GM10248 (cell line): ENCODE measurements at regions not wholly inside any gene's neighbourhood (a gene's known extent, or its start where the extent isn't known, plus 50 kb on each side); places are given as distances from the start of the nearest gene placed in this dataset.

Experiments
- CTCF ChIA-PET: fragments of 300-600 bp; sonication (Branson Sonifier 250); formaldehyde crosslinking; extraction: SDS; loops from one replicate; lab custom pipeline; 2021; ENCODE audit warnings: antibody characterized with exemption; lab: Yijun Ruan, JAX
- POLR2A ChIA-PET: fragments of 350-650 bp; sonication (Branson Sonifier 250); formaldehyde crosslinking; extraction: SDS; loops from one replicate; lab custom pipeline; 2020; ENCODE audit warnings: antibody characterized with exemption; lab: Yijun Ruan, JAX
- DNase-seq: peaks from one replicate; pipeline ENCODE4 v3.0.0; 2012; ENCODE audit errors: extremely low spot score
- CTCF ChIP-seq: IDR thresholded peaks from 2 replicates; pipeline ENCODE4 v1.5.1; 2012; ENCODE audit warnings: mild to moderate bottlenecking, low read depth; ENCODE audit errors: extremely low read depth, missing control alignments, control extremely low read depth

GRCh38 chr10:105615715-105616365 is 974.8 kb downstream of the SORCS3 start:
- ChIA-PET CTCF (no interaction called here), POLR2A (no interaction called here)
- no peak for DNase-seq
- no peak for TF ChIP-seq CTCF

- DNase-seq, result no peak
- TF ChIP-seq CTCF, result no peak
- ChIA-PET CTCF (no interaction called here), POLR2A (no interaction called here)
Measured at GRCh38 chr10:105611244-105611798, 970.2 kb downstream of the SORCS3 start.

GRCh38 chr10:105609451-105609850 is 968.4 kb downstream of the SORCS3 start:
- no peak for DNase-seq
- no peak for TF ChIP-seq CTCF
- CTCF ChIA-PET, result no interaction called here
- POLR2A ChIA-PET, result no interaction called here

GRCh38 chr10:105605918-105606317 is 964.8 kb downstream of the SORCS3 start:
- ChIA-PET POLR2A (no interaction called here), CTCF (no interaction called here)
- no peak for TF ChIP-seq CTCF
- DNase-seq, result no peak

GRCh38 chr10:105605104-105605503 is 964.0 kb downstream of the SORCS3 start:
- CTCF ChIA-PET, result no interaction called here

GRCh38 chr10:105598207-105598606 is 957.1 kb downstream of the SORCS3 start:
- ChIA-PET POLR2A (no interaction called here), CTCF (no interaction called here)
- no peak for DNase-seq
- no peak for TF ChIP-seq CTCF

More at GRCh38 chr10:105605104-105605503, 964.0 kb downstream of the SORCS3 start:
- POLR2A ChIA-PET, result no interaction called here
- TF ChIP-seq CTCF, result no peak
- no peak for DNase-seq
